ENCODE measurements at regions not wholly inside any gene's neighbourhood (a gene's known extent, or its start where the extent isn't known, plus 50 kb on each side); places are given as distances from the start of the nearest gene placed in this dataset.

- no peak overlapping the region for H3K4me3 ChIP-seq (replicated peaks; ENCODE audit: low read depth, low read length)
- peak; percentile 81 for DNase-seq (ENCODE audit: low read depth)
- TF ChIP-seq, protein P1, sequence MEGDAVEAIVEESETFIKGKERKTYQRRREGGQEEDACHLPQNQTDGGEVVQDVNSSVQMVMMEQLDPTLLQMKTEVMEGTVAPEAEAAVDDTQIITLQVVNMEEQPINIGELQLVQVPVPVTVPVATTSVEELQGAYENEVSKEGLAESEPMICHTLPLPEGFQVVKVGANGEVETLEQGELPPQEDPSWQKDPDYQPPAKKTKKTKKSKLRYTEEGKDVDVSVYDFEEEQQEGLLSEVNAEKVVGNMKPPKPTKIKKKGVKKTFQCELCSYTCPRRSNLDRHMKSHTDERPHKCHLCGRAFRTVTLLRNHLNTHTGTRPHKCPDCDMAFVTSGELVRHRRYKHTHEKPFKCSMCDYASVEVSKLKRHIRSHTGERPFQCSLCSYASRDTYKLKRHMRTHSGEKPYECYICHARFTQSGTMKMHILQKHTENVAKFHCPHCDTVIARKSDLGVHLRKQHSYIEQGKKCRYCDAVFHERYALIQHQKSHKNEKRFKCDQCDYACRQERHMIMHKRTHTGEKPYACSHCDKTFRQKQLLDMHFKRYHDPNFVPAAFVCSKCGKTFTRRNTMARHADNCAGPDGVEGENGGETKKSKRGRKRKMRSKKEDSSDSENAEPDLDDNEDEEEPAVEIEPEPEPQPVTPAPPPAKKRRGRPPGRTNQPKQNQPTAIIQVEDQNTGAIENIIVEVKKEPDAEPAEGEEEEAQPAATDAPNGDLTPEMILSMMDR (IDR thresholded peaks at IDR 0.05; ENCODE audit: low read length, missing control alignments), result no peak
Observed at GRCh38 chr3:55329849-55330248, 157.3 kb downstream of the WNT5A start.

- no peak for DNase-seq (ENCODE audit: low read depth)
- TF ChIP-seq, protein P1 (IDR thresholded peaks at IDR 0.05; ENCODE audit: low read length, missing control alignments), result no peak
- no peak overlapping the region for H3K4me3 ChIP-seq (replicated peaks; ENCODE audit: low read depth, low read length)
Observed at GRCh38 chr3:55327131-55327920, 159.8 kb downstream of the WNT5A start.

GRCh38 chr3:55322638-55323037 lies 164.5 kb downstream of the WNT5A start:
- DNase-seq (ENCODE audit: low read depth), result no peak
- TF ChIP-seq, protein P1 (IDR thresholded peaks at IDR 0.05; ENCODE audit: low read length, missing control alignments), result no peak

DNA sequence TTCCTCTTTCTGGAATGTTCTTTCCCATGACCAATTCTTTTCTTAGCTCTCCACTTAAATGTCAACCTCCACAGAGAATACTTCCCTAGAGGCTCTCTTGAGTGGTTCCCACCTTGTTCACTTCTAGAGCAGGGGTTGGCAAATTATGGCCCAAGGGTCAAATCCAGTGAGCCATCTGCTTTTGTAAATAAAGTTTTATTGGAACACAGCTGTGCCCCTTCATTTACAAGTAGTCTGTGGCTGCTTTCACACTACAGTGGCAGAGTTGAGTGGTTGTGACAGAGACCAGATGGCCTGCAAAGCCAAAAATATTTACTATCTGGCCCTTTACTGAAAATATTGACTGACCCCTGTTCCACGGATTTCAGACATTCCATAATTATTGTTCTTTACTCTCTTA lies 166.2 kb downstream of the WNT5A start:
- TF ChIP-seq, protein P1 (IDR thresholded peaks at IDR 0.05; ENCODE audit: low read length, missing control alignments), result no peak
- no peak overlapping the region for H3K4me3 ChIP-seq (replicated peaks; ENCODE audit: low read depth, low read length)
- no peak for DNase-seq (ENCODE audit: low read depth)

More at GRCh38 chr3:55322638-55323037, 164.5 kb downstream of the WNT5A start:
- no peak overlapping the region for H3K4me3 ChIP-seq (replicated peaks; ENCODE audit: low read depth, low read length)

DNA sequence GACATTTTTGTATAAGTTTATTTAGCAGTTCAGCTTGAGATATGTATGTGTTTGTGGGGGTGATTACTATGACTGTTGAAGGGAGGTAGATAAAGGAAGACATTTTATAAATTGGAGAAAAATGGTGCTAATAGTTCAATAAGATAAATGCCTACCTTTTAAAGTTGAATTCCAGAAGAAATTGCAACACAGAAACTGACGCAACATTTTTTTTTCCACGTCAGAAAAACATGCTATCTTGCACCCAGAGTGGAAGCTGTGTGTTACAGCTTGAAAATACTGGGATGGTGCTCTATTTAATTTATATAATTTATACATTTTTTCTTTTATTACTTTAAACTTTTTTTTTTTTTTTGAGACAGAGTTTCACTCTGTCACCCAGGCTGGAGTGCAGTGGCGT lies 171.7 kb downstream of the WNT5A start:
- no peak for DNase-seq (ENCODE audit: low read depth)
- TF ChIP-seq, protein P1 (IDR thresholded peaks at IDR 0.05; ENCODE audit: low read length, missing control alignments), result no peak
- no peak overlapping the region for H3K4me3 ChIP-seq (replicated peaks; ENCODE audit: low read depth, low read length)

DNA sequence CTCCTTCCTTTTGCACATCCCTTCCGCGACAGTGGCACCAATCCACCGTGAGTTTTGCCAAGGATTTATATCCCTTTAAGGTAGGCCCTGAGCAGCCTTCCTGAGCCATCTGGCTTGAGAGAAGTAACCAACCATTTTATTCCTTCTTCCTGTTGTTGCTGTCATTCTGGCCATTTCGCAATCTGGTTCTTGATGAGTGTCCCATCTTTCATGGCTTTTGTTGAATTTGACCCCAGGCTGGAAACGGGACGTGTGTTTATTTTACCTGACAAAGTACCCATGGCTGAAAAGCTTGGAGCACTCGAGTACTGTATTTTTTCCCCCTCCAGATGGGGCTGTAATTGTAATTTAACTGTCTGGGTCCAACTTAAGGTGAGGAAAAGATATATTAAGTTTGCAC lies 173.4 kb downstream of the WNT5A start:
- H3K4me3 ChIP-seq (replicated peaks; ENCODE audit: low read depth, low read length), result no peak overlapping the region
- TF ChIP-seq, protein P1 (IDR thresholded peaks at IDR 0.05; ENCODE audit: low read length, missing control alignments), result no peak
- DNase-seq (ENCODE audit: low read depth), result no peak

DNA sequence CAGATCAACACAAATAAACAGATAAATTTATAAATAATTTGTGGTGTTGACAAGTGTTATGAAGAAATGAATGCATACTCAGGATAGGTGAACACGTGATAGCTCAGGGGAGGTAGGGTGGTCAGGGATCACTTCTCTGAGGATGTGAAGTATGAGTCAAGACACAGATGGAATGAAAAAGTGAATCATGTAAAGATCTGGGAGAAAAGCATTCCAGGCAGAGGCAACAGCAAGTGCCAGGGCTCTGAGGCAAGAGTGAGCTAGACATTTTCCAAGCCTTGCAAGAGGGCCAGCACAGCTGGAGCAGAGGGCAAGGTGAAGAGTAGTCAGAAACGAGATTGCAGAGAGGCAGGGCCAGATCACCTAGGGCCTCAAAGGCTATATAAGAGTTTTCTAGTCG lies 177.8 kb downstream of the WNT5A start:
- TF ChIP-seq, protein P1 (IDR thresholded peaks at IDR 0.05; ENCODE audit: low read length, missing control alignments), result no peak
- H3K4me3 ChIP-seq (replicated peaks; ENCODE audit: low read depth, low read length), result no peak overlapping the region
- no peak for DNase-seq (ENCODE audit: low read depth)
